ENCODE measurements at regions not wholly inside any gene's neighbourhood (a gene's known extent, or its start where the extent isn't known, plus 50 kb on each side); places are given as distances from the start of the nearest gene placed in this dataset.

- H3K27me3 Mint-ChIP-seq = no peaks in the 10 kb centered on the region
Measured at GRCh38 chr14:83867566-83868225, 1662.2 kb upstream of the FLRT2 start.

GRCh38 chr14:83870546-83871270 is 1659.2 kb upstream of the FLRT2 start:
- Mint-ChIP-seq H3K4me1 (no peaks in the 10 kb centered on the region), H3K36me3 (no peaks in the 10 kb centered on the region), H3K27ac (no peak overlapping the region), H3K4me3 (no peak overlapping the region), H3K27me3 (no peaks in the 10 kb centered on the region), H3K9me3 (peaks cover 0 to 18% (median 4%) of the 10 kb centered on the region in 11 donors)
- ATAC-seq (no peak), DNase-seq (no peak)
- H3K9me3 ChIP-seq (ENCODE audit: control insufficient read depth in 2 of 3, low read length in 3 of 3) = peaks cover 0 to 3% (median 0%) of the 10 kb centered on the region in 3 experiments
- no peak overlapping the region for H3K27ac ChIP-seq (ENCODE audit: low read depth, low read length)
- ChIA-PET CTCF (no interaction called here), POLR2A (no interaction called here)
- H3K36me3 ChIP-seq (ENCODE audit: control insufficient read depth in 2 of 3, insufficient read depth in 3 of 3, low read length in 3 of 3) = no peaks in the 10 kb centered on the region
- H3K27me3 ChIP-seq (ENCODE audit: control insufficient read depth in 2 of 2, insufficient read depth in 2 of 2, low read length in 2 of 2) = no peaks in the 10 kb centered on the region
- no peaks in the 10 kb centered on the region for H3K4me1 ChIP-seq (ENCODE audit: control insufficient read depth in 2 of 2, insufficient read depth in 2 of 2, low read length in 2 of 2)
- H3K4me3 ChIP-seq (ENCODE audit: low read length) = no peak overlapping the region
- intact Hi-C loops (cut with micrococcal nuclease) = no loop called here

More at GRCh38 chr14:83867566-83868225, 1662.2 kb upstream of the FLRT2 start:
- Histone ChIP-seq H3K27ac (ENCODE audit: low read depth, low read length) (no peak overlapping the region), H3K4me1 (ENCODE audit: control insufficient read depth in 2 of 2, insufficient read depth in 2 of 2, low read length in 2 of 2) (no peaks in the 10 kb centered on the region), H3K27me3 (ENCODE audit: control insufficient read depth in 2 of 2, insufficient read depth in 2 of 2, low read length in 2 of 2) (no peaks in the 10 kb centered on the region), H3K9me3 (ENCODE audit: control insufficient read depth in 2 of 3, low read length in 3 of 3) (no peaks in the 10 kb centered on the region), H3K4me3 (ENCODE audit: low read length) (no peak overlapping the region), H3K36me3 (ENCODE audit: control insufficient read depth in 2 of 3, insufficient read depth in 3 of 3, low read length in 3 of 3) (no peaks in the 10 kb centered on the region)
- ATAC-seq (no peak), DNase-seq (no peak)
- Mint-ChIP-seq H3K4me1 (no peaks in the 10 kb centered on the region), H3K36me3 (no peaks in the 10 kb centered on the region), H3K4me3 (no peak overlapping the region), H3K9me3 (peaks cover 0 to 13% (median 3%) of the 10 kb centered on the region in 11 donors), H3K27ac (no peak overlapping the region)
- POLR2A ChIA-PET = no interaction called here
- CTCF ChIA-PET = no interaction called here
- intact Hi-C loops (cut with micrococcal nuclease) = no loop called here

GRCh38 chr14:83873669-83874068 is 1656.3 kb upstream of the FLRT2 start:
- peaks cover 0 to 24% (median 7%) of the 10 kb centered on the region in 11 donors for H3K9me3 Mint-ChIP-seq
- no peak overlapping the region for H3K27ac ChIP-seq (ENCODE audit: low read depth, low read length)
- no peaks in the 10 kb centered on the region for H3K4me1 ChIP-seq (ENCODE audit: control insufficient read depth in 2 of 2, insufficient read depth in 2 of 2, low read length in 2 of 2)
- H3K27me3 Mint-ChIP-seq = no peaks in the 10 kb centered on the region
- no peaks in the 10 kb centered on the region for H3K27me3 ChIP-seq (ENCODE audit: control insufficient read depth in 2 of 2, insufficient read depth in 2 of 2, low read length in 2 of 2)
- ChIA-PET POLR2A (no interaction called here), CTCF (no interaction called here)
- no peak overlapping the region for H3K4me3 Mint-ChIP-seq
- H3K4me1 Mint-ChIP-seq = no peaks in the 10 kb centered on the region
- H3K4me3 ChIP-seq (ENCODE audit: low read length) = no peak overlapping the region
- intact Hi-C loops (cut with micrococcal nuclease) = no loop called here
- no peaks in the 10 kb centered on the region for H3K36me3 Mint-ChIP-seq
- DNase-seq (no peak), ATAC-seq (no peak)
- peaks cover 0 to 3% (median 0%) of the 10 kb centered on the region in 3 experiments for H3K9me3 ChIP-seq (ENCODE audit: control insufficient read depth in 2 of 3, low read length in 3 of 3)
- H3K27ac Mint-ChIP-seq = no peak overlapping the region
- H3K36me3 ChIP-seq (ENCODE audit: control insufficient read depth in 2 of 3, insufficient read depth in 3 of 3, low read length in 3 of 3) = no peaks in the 10 kb centered on the region

- ChIA-PET CTCF (no interaction called here), POLR2A (no interaction called here)
- Mint-ChIP-seq H3K27me3 (no peaks in the 10 kb centered on the region), H3K36me3 (no peaks in the 10 kb centered on the region), H3K4me3 (no peak overlapping the region), H3K9me3 (peaks cover 0 to 24% (median 7%) of the 10 kb centered on the region in 11 donors), H3K27ac (no peak overlapping the region), H3K4me1 (no peaks in the 10 kb centered on the region)
- peaks cover 0 to 3% (median 0%) of the 10 kb centered on the region in 3 experiments for H3K9me3 ChIP-seq (ENCODE audit: control insufficient read depth in 2 of 3, low read length in 3 of 3)
- H3K36me3 ChIP-seq (ENCODE audit: control insufficient read depth in 2 of 3, insufficient read depth in 3 of 3, low read length in 3 of 3) = no peaks in the 10 kb centered on the region
- DNase-seq (no peak), ATAC-seq (no peak)
- no peak overlapping the region for H3K4me3 ChIP-seq (ENCODE audit: low read length)
- H3K27ac ChIP-seq (ENCODE audit: low read depth, low read length) = no peak overlapping the region
- intact Hi-C loops (cut with micrococcal nuclease) = no loop called here
- H3K4me1 ChIP-seq (ENCODE audit: control insufficient read depth in 2 of 2, insufficient read depth in 2 of 2, low read length in 2 of 2) = no peaks in the 10 kb centered on the region
- H3K27me3 ChIP-seq (ENCODE audit: control insufficient read depth in 2 of 2, insufficient read depth in 2 of 2, low read length in 2 of 2) = no peaks in the 10 kb centered on the region
Measured at GRCh38 chr14:83874662-83875061, 1655.3 kb upstream of the FLRT2 start.

GRCh38 chr14:83883732-83884131 is 1646.2 kb upstream of the FLRT2 start:
- H3K27ac ChIP-seq (ENCODE audit: low read depth, low read length) = no peak overlapping the region
- no peak overlapping the region for H3K4me3 Mint-ChIP-seq
- ChIA-PET CTCF (no interaction called here), POLR2A (no interaction called here)
- no peaks in the 10 kb centered on the region for H3K36me3 ChIP-seq (ENCODE audit: control insufficient read depth in 2 of 3, insufficient read depth in 3 of 3, low read length in 3 of 3)
- ATAC-seq = no peak
- H3K4me1 ChIP-seq (ENCODE audit: control insufficient read depth in 2 of 2, insufficient read depth in 2 of 2, low read length in 2 of 2) = no peaks in the 10 kb centered on the region
- intact Hi-C loops (cut with micrococcal nuclease) = no loop called here
- peaks cover 0 to 23% (median 6%) of the 10 kb centered on the region in 11 donors for H3K9me3 Mint-ChIP-seq
- no peaks in the 10 kb centered on the region for H3K27me3 Mint-ChIP-seq
- H3K4me1 Mint-ChIP-seq = no peaks in the 10 kb centered on the region
- H3K36me3 Mint-ChIP-seq = no peaks in the 10 kb centered on the region
- H3K4me3 ChIP-seq (ENCODE audit: low read length) = no peak overlapping the region
- H3K27me3 ChIP-seq (ENCODE audit: control insufficient read depth in 2 of 2, insufficient read depth in 2 of 2, low read length in 2 of 2) = no peaks in the 10 kb centered on the region
- no peak overlapping the region for H3K27ac Mint-ChIP-seq
- no peak for DNase-seq
- H3K9me3 ChIP-seq (ENCODE audit: control insufficient read depth in 2 of 3, low read length in 3 of 3) = no peaks in the 10 kb centered on the region

DNA sequence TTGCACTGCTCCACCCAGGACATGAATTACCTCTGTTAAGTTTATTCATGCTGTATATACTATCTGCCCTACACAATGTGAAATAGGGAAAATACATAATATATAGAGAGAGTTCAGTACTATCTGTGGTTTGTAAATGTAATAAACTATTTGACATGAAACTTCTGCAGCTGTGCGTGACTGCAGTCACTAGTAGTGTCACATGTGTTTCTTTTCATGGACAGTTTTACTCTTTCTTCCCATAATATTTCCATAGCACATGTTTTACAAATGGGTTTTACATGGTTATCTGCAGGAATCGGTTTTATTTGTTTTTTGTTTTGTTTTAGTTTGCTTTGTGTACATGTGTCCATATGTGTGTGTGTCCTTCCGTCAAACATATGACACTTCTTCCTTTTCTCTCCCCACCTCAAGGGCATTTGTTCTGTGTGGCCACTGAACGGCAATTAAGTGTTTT is 1644.1 kb upstream of the FLRT2 start:
- Histone ChIP-seq H3K4me1 (ENCODE audit: control insufficient read depth in 2 of 2, insufficient read depth in 2 of 2, low read length in 2 of 2) (no peaks in the 10 kb centered on the region), H3K4me3 (ENCODE audit: low read length) (no peak overlapping the region), H3K36me3 (ENCODE audit: control insufficient read depth in 2 of 3, insufficient read depth in 3 of 3, low read length in 3 of 3) (no peaks in the 10 kb centered on the region), H3K9me3 (ENCODE audit: control insufficient read depth in 2 of 3, low read length in 3 of 3) (peaks cover 0 to 4% (median 0%) of the 10 kb centered on the region in 3 experiments), H3K27me3 (ENCODE audit: control insufficient read depth in 2 of 2, insufficient read depth in 2 of 2, low read length in 2 of 2) (no peaks in the 10 kb centered on the region), H3K27ac (ENCODE audit: low read depth, low read length) (no peak overlapping the region)
- no peak overlapping the region for H3K27ac Mint-ChIP-seq
- CTCF ChIA-PET = no interaction called here
- intact Hi-C loops (cut with micrococcal nuclease) = no loop called here
- no peaks in the 10 kb centered on the region for H3K4me1 Mint-ChIP-seq
- no peaks in the 10 kb centered on the region for H3K36me3 Mint-ChIP-seq
- H3K9me3 Mint-ChIP-seq = peaks cover 0 to 14% (median 4%) of the 10 kb centered on the region in 11 donors
- ATAC-seq = no peak
- no peak for DNase-seq
- H3K4me3 Mint-ChIP-seq = no peak overlapping the region
- POLR2A ChIA-PET = no interaction called here
- H3K27me3 Mint-ChIP-seq = no peaks in the 10 kb centered on the region

- ATAC-seq = no peak
- intact Hi-C loops (cut with micrococcal nuclease) = no loop called here
- Histone ChIP-seq H3K4me1 (ENCODE audit: control insufficient read depth in 2 of 2, insufficient read depth in 2 of 2, low read length in 2 of 2) (no peaks in the 10 kb centered on the region), H3K4me3 (ENCODE audit: low read length) (no peak overlapping the region), H3K27ac (ENCODE audit: low read depth, low read length) (no peak overlapping the region), H3K36me3 (ENCODE audit: control insufficient read depth in 2 of 3, insufficient read depth in 3 of 3, low read length in 3 of 3) (no peaks in the 10 kb centered on the region), H3K9me3 (ENCODE audit: control insufficient read depth in 2 of 3, low read length in 3 of 3) (peaks cover 0 to 4% (median 0%) of the 10 kb centered on the region in 3 experiments), H3K27me3 (ENCODE audit: control insufficient read depth in 2 of 2, insufficient read depth in 2 of 2, low read length in 2 of 2) (no peaks in the 10 kb centered on the region)
- H3K9me3 Mint-ChIP-seq = peaks cover 0 to 14% (median 2%) of the 10 kb centered on the region in 11 donors
- H3K27me3 Mint-ChIP-seq = no peaks in the 10 kb centered on the region
- no peak overlapping the region for H3K4me3 Mint-ChIP-seq
- DNase-seq = no peak
- ChIA-PET POLR2A (no interaction called here), CTCF (no interaction called here)
- H3K27ac Mint-ChIP-seq = no peak overlapping the region
- H3K36me3 Mint-ChIP-seq = no peaks in the 10 kb centered on the region
- H3K4me1 Mint-ChIP-seq = no peaks in the 10 kb centered on the region
Measured at GRCh38 chr14:83887866-83888265, 1642.1 kb upstream of the FLRT2 start.

All from naive thymus-derived CD4-positive, alpha-beta T cell (primary cell).